Tibial artery (tissue), 4 donors: ENCODE measurements at regions not wholly inside any gene's neighbourhood (a gene's known extent, or its start where the extent isn't known, plus 50 kb on each side); places are given as distances from the start of the nearest gene placed in this dataset.

Experiments used
- DNase-seq, 2 donors: peaks; one replicate each; pipeline ENCODE4 v3.0.0-alpha.2; 2019
- H3K27ac ChIP-seq, 2 donors: fragments of 200-600 bp; sonication (generic) in 1 of 2; 1 replicate in 1 of 2; 2 replicates in 1 of 2; pipeline ENCODE4 v1.5.1; 2018 to 2019; ENCODE audit warnings: mild to moderate bottlenecking in 1 of 2
- H3K27me3 ChIP-seq, 2 donors: fragments of 200-600 bp; sonication (generic) in 1 of 2; one replicate each; pipeline versions ENCODE4 v1.5.1 to v1.6.0; 2016 to 2019
- H3K36me3 ChIP-seq, 3 donors: fragments of 200-600 bp; sonication (generic) in 2 of 3; one replicate each; pipeline ENCODE4 v1.5.1; 2016 to 2019; ENCODE audit warnings: mild to moderate bottlenecking in 2 of 3
- H3K4me1 ChIP-seq, 4 donors: fragments of 200-600 bp; sonication (generic) in 2 of 4; 1 replicate in 3 of 4; 2 replicates in 1 of 4; pipeline ENCODE4 v1.5.1; 2016 to 2019
- H3K4me3 ChIP-seq, 2 donors: fragments of 200-600 bp; sonication (generic) in 1 of 2; 1 replicate in 1 of 2; 2 replicates in 1 of 2; pipeline ENCODE4 v1.5.1; 2018 to 2019; ENCODE audit warnings: mild to moderate bottlenecking in 2 of 2
- H3K9me3 ChIP-seq, 3 donors: fragments of 200-600 bp; sonication (generic) in 1 of 3; one replicate each; pipeline ENCODE4 v1.5.1; 2016 to 2019
- intact Hi-C: fragments of 100-400 bp; cut with DNase I; formaldehyde crosslinking; loops from one replicate; pipeline ENCODE4 v1.15.0; 2023; ENCODE audit warnings: low total_unique reads
- TF ChIP-seq, protein P1 (sequence below), 2 experiments: fragments of 200-600 bp in 1 of 2; fragments of 450-650 bp in 1 of 2; IDR thresholded peaks; one replicate each; pipeline ENCODE4 v1.5.1; 2017 to 2019; ENCODE audit warnings: antibody characterized with exemption in 2 of 2, mild to moderate bottlenecking in 1 of 2, moderate library complexity in 1 of 2

- Histone ChIP-seq H3K27me3 (no peaks in the 10 kb centered on the region), H3K9me3 (no peaks in the 10 kb centered on the region), H3K4me1 (no peaks in the 10 kb centered on the region), H3K27ac (no peak overlapping the region), H3K4me3 (no peak overlapping the region), H3K36me3 (no peaks in the 10 kb centered on the region)
- TF ChIP-seq, protein P1, sequence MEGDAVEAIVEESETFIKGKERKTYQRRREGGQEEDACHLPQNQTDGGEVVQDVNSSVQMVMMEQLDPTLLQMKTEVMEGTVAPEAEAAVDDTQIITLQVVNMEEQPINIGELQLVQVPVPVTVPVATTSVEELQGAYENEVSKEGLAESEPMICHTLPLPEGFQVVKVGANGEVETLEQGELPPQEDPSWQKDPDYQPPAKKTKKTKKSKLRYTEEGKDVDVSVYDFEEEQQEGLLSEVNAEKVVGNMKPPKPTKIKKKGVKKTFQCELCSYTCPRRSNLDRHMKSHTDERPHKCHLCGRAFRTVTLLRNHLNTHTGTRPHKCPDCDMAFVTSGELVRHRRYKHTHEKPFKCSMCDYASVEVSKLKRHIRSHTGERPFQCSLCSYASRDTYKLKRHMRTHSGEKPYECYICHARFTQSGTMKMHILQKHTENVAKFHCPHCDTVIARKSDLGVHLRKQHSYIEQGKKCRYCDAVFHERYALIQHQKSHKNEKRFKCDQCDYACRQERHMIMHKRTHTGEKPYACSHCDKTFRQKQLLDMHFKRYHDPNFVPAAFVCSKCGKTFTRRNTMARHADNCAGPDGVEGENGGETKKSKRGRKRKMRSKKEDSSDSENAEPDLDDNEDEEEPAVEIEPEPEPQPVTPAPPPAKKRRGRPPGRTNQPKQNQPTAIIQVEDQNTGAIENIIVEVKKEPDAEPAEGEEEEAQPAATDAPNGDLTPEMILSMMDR (IDR thresholded peaks at IDR 0.05) = no peak
- no peak for DNase-seq
- intact Hi-C loops = no loop called here
Measured at GRCh38 chr2:147068071-147068470, 776.8 kb upstream of the ACVR2A start.

GRCh38 chr2:147067136-147067535 lies 777.7 kb upstream of the ACVR2A start:
- H3K36me3 ChIP-seq = no peaks in the 10 kb centered on the region
- no peak for DNase-seq
- intact Hi-C loops = no loop called here
- H3K27ac ChIP-seq = no peak overlapping the region
- no peak overlapping the region for H3K4me3 ChIP-seq
- no peaks in the 10 kb centered on the region for H3K27me3 ChIP-seq
- no peaks in the 10 kb centered on the region for H3K4me1 ChIP-seq
- no peaks in the 10 kb centered on the region for H3K9me3 ChIP-seq
- TF ChIP-seq, protein P1 (IDR thresholded peaks at IDR 0.05) = no peak

GRCh38 chr2:147062073-147062472 lies 782.8 kb upstream of the ACVR2A start:
- Histone ChIP-seq H3K4me3 (no peak overlapping the region), H3K36me3 (no peaks in the 10 kb centered on the region), H3K9me3 (no peaks in the 10 kb centered on the region), H3K27ac (no peak overlapping the region), H3K27me3 (no peaks in the 10 kb centered on the region), H3K4me1 (no peaks in the 10 kb centered on the region)
- TF ChIP-seq, protein P1 (IDR thresholded peaks at IDR 0.05) = no peak
- no peak for DNase-seq
- intact Hi-C loops = no loop called here

- no peak overlapping the region for H3K4me3 ChIP-seq
- H3K4me1 ChIP-seq = no peaks in the 10 kb centered on the region
- TF ChIP-seq, protein P1 (IDR thresholded peaks at IDR 0.05) = no peak
- no peak overlapping the region for H3K27ac ChIP-seq
- intact Hi-C loops = no loop called here
- no peak for DNase-seq
- H3K36me3 ChIP-seq = no peaks in the 10 kb centered on the region
- H3K9me3 ChIP-seq = no peaks in the 10 kb centered on the region
- H3K27me3 ChIP-seq = no peaks in the 10 kb centered on the region
Measured at GRCh38 chr2:147061269-147061668, 783.6 kb upstream of the ACVR2A start.

GRCh38 chr2:147057892-147058490 lies 786.8 kb upstream of the ACVR2A start:
- H3K4me1 ChIP-seq = no peaks in the 10 kb centered on the region
- peaks cover 0 to 4% (median 0%) of the 10 kb centered on the region in 3 donors for H3K9me3 ChIP-seq
- no peaks in the 10 kb centered on the region for H3K36me3 ChIP-seq
- H3K27ac ChIP-seq = no peak overlapping the region
- intact Hi-C loops = no loop called here
- TF ChIP-seq, protein P1 (IDR thresholded peaks at IDR 0.05) = no peak
- DNase-seq = no peak
- H3K4me3 ChIP-seq = no peak overlapping the region
- no peaks in the 10 kb centered on the region for H3K27me3 ChIP-seq

DNA sequence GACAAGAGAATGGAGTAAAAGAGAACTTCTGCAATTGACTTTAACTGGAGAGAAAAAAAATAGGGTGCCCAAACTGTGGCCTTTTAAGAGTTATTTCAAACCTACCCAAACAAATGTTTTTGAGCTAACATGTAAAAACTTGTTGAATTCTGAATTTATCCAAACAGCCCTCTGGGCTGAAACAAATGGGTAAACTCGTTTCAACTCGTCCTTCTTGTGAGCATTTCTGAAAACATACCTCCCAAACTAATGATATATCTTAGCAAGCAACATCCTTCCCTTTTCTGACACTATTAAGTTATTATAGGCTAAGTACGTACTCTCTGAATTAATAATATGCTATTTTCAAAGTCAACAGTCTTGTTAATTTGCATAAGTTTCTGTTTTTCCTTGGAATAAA lies 793.0 kb upstream of the ACVR2A start:
- no peak overlapping the region for H3K27ac ChIP-seq
- DNase-seq = no peak
- peaks cover 0 to 5% (median 0%) of the 10 kb centered on the region in 4 donors for H3K4me1 ChIP-seq
- H3K4me3 ChIP-seq = no peak overlapping the region
- no peaks in the 10 kb centered on the region for H3K27me3 ChIP-seq
- TF ChIP-seq, protein P1 (IDR thresholded peaks at IDR 0.05) = no peak
- H3K36me3 ChIP-seq = no peaks in the 10 kb centered on the region
- peaks cover 0 to 4% (median 0%) of the 10 kb centered on the region in 3 donors for H3K9me3 ChIP-seq
- intact Hi-C loops = no loop called here
